PC-9 (cell line): ENCODE measurements at regions not wholly inside any gene's neighbourhood (a gene's known extent, or its start where the extent isn't known, plus 50 kb on each side); places are given as distances from the start of the nearest gene placed in this dataset.

Experiments
- CTCF ChIP-seq: fragments of 200-600 bp; sonication (generic); conservative IDR thresholded peaks from 2 replicates; pipeline ENCODE4 v1.6.1; 2017; ENCODE audit warnings: mixed run types, antibody characterized with exemption, mild to moderate bottlenecking, moderate library complexity
- EZH2 ChIP-seq: fragments of 200-600 bp; sonication (generic); IDR thresholded peaks from 2 replicates; pipeline ENCODE4 v1.8.0; 2017; ENCODE audit warnings: antibody characterized with exemption, low read depth

GRCh38 chr6:1139155-1139890, 172.6 kb upstream of the FOXQ1 start:
- TF ChIP-seq CTCF (no peak), EZH2 (no peak)
